ENCODE measurements at regions not wholly inside any gene's neighbourhood (a gene's known extent, or its start where the extent isn't known, plus 50 kb on each side); places are given as distances from the start of the nearest gene placed in this dataset.
"Not testable (repeated sequence)": the region's sequence is repeated elsewhere in the genome, so short reads cannot be mapped to it uniquely, and the experiment has no call there.

DNA sequence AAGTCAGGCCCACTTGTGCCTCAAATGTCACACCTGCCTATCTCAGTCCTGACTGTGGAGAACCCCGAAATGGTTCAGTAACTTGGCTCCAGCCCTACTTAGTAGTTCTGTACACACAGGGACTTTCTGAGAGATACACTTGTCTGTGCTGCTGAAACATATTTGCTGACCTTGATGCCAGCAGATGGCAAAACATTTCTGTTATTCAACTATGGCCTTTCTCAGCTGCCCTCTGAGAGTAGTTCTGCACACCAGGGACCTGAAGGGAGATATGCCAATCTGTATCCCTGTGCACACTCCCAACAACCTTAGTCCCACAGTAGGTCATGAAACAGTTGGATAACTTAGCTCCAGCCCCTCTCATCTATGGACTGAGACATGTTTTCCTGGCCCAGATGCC lies 1651.5 kb downstream of the LRRC4C start:
- no peak for DNase-seq

DNA sequence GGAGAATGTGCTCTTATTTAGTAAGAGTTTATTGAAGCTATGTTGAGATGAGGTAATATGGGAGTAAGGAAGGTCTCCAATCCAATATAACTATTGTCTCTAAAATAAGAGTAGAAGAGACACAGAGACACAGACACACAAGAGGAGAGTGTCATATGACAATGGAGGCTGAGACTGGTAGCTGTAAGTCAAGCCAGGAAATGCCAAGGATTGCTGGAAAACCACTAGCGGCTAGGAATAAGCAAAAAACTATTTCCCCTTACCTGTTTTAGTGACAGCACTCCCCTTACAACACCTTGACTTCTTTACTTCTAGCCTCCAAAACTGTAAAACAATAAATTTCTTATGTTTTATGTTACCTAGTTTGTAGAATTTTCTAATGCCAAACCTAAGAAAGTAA lies 1652.8 kb downstream of the LRRC4C start:
- DNase-seq = no peak

DNA sequence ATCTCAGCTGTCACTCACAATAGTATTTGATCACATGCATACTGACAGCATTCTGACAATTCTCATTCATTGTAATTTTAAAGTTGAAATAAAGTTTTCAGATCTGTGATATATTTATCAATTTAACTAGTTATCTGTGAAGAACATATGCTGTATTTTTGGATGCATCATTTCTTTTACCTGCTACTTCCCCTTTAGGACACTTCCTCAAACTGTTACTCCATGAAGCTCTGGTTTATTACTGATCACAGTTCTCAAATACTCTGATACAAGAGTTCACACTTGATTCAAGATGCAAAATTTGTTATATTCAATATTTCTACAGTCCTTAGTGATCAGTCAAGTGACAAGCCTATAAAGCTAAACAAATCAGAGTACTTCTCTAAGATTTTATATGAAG lies 1655.2 kb downstream of the LRRC4C start:
- DNase-seq = no peak

DNA sequence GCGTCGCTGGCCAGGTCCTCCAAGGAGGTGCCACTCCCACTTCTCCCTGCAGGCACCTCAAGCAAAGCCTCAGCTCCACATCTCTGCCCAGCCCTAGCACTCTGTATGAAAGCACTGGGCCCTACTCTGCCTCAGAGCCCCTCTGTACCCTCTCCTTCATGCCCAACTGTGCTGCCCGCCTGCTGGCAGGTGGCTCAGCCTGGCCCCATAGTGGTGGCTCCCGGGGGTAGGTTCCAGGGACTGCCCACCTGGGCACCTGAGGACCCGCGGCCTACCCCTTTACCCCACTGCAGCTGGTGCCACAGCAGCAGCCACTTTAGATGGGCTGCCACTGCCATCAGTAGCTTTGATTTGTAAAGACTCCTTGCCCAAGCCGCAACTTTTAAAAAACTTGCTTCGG lies 1672.8 kb downstream of the LRRC4C start:
- no peak for DNase-seq

DNA sequence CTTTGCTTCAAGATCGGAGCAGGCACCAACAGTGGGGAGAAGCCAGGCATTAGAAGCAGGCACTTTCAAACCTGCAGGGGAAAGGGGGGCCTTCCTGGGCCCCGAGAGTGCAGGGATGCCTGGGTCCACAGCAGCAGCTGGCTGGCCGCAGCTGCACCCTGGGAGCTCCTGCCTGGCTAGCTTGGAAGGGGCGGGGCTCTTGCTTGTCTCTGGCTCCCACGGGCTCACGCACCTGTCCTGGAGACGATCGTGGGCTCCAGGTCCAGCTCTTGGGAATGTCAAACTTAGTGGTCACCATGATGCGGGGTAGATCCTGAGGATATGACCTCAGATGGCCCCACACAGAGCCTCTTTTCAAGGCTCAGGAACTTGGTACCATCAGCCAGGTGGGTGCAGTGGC lies 1673.2 kb downstream of the LRRC4C start:
- DNase-seq = no peak

DNA sequence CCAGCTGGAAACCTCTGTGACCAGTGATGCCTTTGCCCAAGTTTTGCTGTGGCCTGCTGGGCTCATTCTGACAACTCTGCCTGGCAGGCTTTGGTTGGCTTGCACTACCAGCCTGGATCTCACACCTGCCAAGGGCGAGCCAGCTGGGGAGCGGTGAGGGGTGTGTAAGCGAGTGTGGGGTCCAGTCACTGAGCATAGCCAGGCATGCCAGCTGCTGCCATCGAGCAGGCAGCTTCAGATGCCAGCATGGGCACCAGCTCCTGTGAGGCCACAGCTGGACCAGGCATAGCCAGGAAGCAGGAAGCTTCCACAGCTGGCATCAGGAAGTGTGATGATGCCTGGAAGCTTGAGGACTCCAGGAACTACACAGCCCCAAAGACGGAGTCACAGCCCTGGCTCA lies 1674.6 kb downstream of the LRRC4C start:
- no peak for DNase-seq

DNA sequence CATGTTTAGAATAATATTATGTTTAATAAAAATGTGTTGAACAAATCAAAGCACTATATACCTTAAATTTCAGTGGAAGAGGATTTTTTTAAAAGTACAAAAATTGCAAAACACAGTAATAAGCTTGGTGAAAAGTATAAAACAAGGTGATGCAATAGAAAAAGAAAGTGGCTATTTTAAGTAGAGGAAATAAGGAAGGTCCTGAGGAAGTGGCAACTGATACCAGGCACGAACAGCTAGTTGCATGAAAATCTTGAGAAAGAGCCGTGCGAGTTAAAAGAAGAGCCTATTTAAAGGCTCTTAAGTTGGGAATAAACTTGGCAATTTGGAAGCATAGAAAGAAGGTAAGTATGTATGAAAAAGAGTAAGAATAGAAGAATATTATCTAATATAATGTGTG lies 1679.3 kb downstream of the LRRC4C start:
- no peak for DNase-seq

DNA sequence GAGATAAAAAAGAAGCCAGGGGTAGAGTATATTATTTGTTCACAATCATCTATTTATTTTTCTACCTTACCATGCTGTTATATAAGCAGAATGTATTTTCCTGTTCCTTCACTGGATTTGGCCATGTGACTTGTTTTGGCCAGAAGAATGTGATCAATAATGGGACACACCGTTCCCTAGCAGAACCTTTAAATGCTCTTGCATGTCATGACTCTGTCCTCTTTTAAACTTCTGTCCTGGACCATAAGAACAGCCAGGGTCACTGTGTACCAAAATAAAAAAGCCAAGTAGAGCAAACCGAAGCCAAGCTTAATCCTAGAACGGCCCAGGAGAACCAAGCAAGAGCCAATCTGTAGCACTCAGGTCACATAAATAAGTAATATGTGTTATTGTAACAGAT lies 1682.4 kb downstream of the LRRC4C start:
- no peak for DNase-seq

DNA sequence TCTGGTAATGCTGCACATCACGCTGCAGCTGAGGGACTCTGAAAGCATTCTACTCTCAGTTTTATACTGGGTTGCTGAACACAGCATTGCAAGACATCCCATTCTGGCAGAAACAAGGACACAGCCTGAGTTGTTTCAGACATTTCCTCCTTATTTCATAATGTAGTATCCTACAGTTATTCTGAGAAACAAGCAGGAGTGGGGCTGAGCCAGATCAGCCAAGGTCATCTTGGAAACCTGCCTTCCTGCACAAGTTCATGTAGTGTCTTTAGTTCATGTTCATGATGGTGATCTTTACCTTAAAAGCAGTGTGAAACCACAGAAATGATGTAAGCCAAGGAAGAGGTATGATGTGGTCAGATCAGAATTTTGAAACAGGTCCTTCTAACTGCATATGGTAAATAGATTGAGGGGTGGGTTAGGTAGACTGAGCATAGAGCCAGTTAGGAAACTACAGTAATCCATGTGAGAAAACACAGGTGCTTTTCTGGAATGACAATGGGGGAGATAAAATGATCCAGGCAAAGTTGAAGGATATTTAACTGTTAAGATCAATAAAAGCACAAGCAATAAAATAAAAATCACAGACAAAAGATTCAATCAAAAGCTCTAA lies 1686.8 kb downstream of the LRRC4C start:
- DNase-seq = no peak

DNA sequence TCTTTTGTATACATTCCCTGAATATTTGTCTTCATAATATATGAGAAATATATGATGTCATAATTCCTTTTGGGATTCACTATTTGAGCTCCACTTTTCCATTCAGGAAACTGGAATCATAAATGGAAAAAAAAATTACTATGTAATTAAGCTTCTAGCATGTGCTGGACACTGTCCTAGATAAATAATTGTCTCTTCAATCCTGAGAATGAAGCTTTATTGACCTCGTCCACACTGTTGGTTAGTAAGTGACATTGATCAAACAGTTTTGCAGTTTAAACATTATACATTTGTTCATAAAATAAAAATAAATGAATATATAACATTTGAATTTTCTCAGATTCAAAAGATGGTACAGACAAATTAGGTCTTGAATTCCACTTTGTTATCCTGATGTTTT lies 1691.2 kb downstream of the LRRC4C start:
- DNase-seq = no peak

DNA sequence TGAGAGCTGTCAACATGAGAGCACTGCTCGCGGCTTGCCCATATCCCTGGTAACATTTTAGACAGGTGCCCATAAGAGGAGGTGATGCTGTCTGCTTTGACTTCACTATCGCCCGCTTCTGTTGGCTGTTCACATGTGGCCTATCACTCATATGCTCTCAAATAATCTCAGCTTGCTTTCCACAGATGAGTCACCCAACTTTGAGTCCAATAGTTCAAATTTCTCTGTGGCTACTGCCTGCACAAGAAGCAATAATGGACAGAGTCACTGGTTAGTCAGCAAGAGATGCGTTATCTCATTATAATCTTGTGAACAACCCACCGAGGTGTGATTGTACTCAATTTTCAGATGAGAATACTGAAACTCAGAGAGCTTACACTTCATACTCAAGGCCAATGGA lies 1714.1 kb downstream of the LRRC4C start:
- no peak for DNase-seq

DNA sequence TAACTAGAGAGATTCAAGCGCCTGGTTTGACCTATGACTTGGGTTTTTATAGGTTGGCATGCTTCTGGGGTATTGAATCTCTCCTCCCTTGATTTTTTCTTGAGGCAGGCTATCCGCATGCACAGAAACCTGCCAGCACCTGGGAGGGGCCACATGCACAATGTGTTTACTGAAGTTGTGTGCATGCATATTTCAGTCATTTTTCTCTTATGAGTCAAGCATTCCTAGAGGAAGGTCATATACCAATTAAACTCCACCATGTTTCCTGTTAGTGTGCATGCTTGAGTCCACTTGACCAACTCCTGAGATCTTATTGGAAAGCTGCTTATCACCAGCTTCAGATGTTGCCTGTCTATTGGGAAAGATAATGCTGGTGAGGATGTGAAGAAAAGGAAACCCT lies 1718.4 kb downstream of the LRRC4C start:
- DNase-seq = no peak

DNA sequence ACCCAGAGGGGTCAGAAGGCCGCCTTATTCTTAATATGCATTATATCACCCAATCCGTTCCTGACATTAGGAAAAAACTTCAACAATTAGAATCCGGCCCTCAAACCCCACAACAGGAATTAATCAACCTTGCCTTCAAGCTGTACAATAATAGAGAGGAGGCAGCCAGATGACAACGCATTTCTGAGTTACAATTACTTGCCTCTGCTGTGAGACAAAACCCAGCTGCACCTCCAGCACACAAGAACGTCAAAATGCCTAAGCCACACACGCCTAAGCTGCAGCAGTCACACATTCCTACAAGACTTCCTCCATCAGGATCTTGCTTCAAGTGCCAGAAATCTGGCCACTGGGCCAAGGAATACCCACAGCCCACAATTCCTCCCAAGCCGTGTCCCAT lies 1723.1 kb downstream of the LRRC4C start:
- not testable (repeated sequence) for DNase-seq

DNA sequence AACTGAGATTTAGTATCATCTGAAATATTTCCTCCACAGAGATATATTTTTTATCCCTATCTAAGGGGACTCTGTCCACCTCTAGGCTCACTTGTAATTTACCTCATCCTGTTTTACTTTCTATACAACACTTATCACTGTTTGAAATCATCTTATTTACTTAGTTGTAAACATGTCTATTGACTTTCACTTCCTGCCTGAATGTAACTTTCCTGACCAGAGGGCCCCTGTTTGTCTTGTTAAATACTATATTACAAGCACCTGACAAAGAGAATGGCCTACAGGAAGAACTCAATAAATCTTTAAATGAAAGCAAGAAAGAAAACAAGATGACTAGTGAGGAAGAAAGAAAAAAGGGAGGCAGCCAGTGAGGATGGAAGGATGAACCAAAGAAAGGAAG lies 1727.5 kb downstream of the LRRC4C start:
- DNase-seq = no peak

DNA sequence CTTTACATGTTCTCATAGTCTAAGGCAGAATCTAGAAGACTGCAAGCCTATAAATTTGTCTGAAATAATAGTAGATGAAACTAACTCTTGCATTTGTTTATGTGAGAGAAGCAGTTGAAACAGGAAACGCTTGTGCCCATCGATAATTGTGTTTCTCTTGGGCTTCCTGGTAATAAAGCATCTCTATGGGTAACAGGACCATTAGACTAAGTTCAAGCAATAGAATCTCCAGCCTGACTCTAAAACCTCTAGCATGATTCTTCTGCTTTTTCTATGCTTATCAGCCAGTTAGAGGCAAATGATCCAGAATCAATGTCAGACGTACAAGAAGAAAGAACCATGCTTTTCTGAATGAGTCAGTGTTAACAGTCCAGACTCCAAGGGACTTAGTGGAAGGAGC lies 1734.4 kb downstream of the LRRC4C start:
- DNase-seq = no peak

DNA sequence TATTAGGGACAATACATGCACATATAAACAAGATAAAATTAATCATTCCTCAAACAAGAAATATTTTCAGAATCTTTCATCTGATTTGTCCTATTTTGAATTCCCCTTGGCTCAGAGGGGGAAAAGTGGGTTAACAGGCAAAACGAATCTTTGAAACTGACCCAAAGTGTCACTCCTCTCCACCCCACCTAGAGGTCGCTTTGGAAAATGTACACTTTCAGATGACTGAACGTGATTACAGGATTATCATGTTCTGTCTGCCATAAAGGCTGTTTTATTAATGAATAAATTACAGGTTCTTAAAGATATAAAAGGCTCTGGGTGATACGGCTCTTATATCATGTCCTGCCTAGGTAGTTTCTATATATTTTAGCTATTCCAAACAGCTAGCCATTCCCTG lies 1735.0 kb downstream of the LRRC4C start:
- no peak for DNase-seq

DNA sequence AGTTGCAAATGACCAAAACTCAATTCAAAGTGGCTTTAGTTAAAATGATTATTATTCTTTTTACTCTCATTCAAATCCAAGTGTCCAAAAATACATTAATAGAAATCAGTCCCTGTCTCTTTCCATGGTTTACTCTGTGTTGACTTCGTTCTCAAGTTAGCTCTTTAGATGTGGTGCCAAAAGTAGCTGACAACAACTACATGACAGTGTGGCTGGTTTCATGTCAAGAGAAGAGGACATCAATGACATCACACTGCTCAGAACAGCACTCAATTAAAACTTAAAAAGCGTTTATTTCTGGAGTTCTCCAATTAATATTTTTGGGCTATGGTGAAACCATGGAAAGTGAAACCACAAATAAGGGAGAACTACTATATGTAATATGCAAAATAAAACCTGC lies 1746.9 kb downstream of the LRRC4C start:
- DNase-seq = no peak

DNA sequence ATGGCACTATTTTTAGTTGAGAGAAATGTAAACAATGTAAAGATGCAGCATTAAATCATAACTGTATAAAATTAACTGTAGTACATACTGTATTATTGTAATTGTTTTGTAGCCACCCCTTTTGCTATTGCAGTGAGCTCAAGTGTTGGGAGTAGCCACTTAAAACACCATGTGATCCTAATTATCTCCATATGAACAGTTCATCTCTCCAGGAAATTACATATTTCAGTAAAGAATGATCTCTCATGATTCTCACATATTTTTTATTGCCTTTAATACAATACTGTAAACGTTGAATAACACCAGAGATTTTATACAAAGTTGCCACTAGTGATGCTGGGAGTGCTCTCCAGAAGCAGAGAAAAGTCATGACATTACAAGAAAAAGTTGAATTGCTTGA lies 1768.6 kb downstream of the LRRC4C start:
- DNase-seq = no peak

DNA sequence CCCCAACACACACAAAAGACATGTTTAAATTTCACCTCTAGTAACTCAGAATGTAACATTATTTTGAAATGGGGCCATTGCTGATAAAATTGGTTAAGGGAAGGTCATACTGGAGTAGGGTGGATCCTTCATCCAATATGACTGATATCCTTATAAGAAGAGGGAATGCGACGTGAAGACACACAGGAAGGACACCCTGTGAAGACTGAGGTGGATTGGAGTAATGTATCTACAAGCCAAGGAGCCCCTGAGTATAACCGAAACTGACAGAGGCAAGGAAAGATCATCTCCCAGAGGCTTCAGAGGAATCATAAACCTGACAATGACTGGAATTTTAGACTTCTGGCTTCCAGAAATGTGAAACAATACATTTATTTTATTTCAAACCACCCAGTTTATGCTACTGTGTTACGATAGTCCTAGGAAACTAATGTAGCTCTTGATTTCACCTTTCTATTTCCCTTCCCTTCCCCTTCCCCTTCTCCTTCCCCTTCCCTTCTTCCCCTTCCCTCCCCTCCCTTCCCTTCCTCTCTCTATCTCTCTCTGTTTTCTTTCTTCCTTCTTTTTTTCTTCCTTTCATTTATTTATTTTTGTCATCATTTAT lies 1775.4 kb downstream of the LRRC4C start:
- DNase-seq = no peak

DNA sequence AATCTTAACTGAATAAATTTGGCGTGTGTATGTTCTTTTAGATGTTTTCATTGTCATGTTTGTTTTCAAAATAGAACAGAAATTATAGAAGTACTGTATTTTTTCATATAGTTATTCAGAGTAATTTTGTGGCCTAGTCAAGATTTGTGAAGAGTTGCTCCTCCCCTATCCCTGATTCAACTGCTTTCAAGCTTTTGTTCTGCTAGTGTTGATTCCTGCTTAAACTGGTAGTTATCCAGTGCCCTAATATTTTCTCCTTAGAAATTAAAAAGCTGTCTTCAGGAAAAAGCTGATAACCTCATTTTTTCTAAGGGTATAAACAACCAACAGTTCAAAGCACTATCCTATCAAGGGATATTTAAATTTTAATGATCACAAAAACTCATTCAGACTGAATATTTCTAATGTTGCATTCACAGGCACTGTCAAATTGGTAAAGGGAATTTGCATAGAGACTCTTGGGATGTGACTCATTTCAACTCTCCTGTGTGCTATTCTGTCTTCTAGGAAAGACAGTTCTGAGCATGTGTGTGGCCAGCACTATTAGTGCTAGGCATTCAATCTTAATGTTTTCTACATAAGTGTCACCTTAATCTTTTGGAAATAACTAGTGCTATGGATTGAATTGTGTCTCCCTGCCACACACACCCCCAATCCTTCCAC lies 1776.0 kb downstream of the LRRC4C start:
- no peak for DNase-seq

DNA sequence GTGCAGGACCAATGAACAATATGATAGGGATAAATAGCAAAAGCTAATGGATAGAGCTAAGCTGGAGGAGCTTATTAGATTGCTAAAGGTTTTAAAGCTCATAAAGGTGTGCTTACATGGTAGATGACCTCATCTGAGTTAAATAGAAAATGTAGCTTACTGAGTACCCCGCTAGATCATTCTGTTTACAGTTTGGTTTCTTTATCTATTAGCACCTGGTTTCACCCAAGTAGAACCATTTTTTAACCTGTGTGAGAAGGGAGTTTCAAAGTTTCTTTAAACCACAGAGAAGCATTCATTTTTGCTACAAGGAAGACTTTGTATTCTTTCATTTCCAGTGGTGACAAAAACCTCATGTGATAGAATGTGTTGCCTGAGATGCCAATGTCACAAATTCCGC lies 1778.0 kb downstream of the LRRC4C start:
- DNase-seq = no peak

DNA sequence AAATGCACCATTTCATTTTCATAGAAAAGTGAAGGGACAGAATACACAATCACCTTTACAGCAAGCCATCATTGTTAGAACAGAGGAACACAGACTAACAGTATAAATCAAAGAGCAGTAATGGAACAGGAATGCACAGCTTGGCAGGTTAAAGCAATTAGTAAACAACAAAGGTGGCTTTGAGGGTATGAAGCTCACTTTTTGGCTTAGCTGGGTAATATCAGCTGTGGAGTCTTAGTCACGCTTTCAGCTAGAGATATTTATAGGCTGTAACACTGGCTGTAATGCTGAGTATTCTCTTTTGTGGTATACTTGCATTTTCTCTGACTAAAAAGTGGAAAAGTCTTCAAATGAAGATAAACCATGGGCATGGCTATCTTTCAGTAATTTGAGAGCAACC lies 1780.5 kb downstream of the LRRC4C start:
- no peak for DNase-seq

DNA sequence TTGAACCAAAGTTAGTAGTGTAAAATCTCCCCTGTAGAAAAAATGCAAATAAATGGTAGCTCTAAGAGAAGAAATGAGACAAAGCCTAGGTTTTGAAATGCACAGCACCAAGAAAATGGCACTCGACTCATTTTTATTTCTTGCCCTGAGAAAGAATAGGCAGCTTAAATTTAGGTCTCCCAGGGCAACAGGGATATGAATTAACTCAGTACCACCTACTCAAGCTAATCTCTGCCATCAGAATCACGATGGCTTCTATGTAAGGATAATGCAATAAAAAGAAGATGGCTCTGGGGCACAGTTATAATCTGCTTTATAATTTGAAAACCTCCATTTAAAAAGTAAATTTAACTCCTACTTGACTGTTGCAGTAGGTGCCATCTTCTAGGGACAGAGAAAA lies 1784.3 kb downstream of the LRRC4C start:
- no peak for DNase-seq

DNA sequence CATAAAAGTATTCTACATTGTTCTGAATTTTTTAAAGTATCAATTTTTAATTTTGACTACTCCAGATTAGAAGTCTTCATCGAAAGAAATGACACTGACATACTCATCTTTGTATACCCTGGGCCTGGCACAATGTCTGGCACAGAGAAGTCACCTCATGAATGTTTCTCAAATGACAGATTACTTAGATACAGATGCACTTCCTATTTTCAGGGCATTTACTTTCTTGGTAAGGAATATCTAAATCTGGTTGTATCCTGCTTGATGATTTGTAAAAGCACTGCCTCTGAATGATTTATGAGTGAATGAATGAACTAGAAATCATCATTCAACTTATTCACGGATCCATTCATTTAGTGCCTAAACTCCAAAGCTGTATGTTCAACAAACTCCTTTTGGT lies 1784.7 kb downstream of the LRRC4C start:
- DNase-seq = no peak

DNA sequence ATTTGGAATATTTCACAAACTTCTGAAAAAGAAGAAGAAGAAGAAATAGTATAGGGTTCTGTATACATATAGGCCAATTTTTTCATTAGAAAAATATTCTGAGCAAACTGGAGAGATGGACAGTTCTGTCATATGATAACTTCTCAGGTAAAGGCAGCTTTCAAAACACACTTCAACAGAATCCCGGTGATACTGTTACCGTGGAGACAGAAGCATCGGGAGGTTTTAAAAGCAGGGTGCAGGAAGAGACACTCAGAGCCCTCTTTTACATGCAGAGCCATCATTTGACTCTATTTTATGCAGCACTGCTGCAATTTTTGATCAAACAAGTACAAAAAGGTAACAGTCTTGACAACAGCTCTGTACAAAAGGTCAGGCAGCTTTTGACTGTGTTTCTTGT lies 1785.4 kb downstream of the LRRC4C start:
- no peak for DNase-seq
